Gastroesophageal sphincter (tissue), 3 donors: ENCODE measurements at regions not wholly inside any gene's neighbourhood (a gene's known extent, or its start where the extent isn't known, plus 50 kb on each side); places are given as distances from the start of the nearest gene placed in this dataset.

Source experiments
- CTCF ChIP-seq, 4 experiments: fragments of 200-600 bp in 2 of 4; fragments of 450-650 bp in 2 of 4; sonication (generic) in 1 of 4; IDR thresholded peaks; one replicate each; pipeline ENCODE4 v1.5.1; 2017 to 2019; ENCODE audit warnings: antibody characterized with exemption in 4 of 4, mild to moderate bottlenecking in 2 of 4, moderate library complexity in 2 of 4
- POLR2A ChIP-seq, 2 donors: fragments of 450-650 bp; IDR thresholded peaks; one replicate each; pipeline ENCODE4 v1.6.1; 2017; ENCODE audit warnings: antibody characterized with exemption in 2 of 2, mild to moderate bottlenecking in 2 of 2, moderate library complexity in 1 of 2

DNA sequence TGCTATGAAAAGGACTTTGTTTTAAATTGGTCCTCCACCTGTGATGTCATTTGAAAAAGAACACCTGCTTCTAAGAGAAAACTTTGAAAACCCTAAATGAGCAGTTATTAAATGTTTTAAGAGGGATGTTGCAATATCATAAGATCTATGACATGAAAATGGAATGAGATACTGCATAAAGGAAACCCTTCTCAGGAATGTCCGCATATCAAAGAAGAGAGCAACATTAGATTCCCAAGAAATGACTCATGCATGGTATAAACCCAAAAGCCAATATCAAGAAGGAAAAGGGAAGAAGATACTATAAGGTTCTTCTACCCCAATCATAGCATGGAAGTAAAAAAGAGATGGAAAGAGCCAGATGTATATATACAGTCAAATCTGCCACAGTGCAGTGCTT, 627.5 kb upstream of the LMCD1 start:
- TF ChIP-seq CTCF (IDR thresholded peaks at IDR 0.05), result no peak
- TF ChIP-seq POLR2A (IDR thresholded peaks at IDR 0.05), result no peak
